HG03103 (cell line): ENCODE measurements at regions not wholly inside any gene's neighbourhood (a gene's known extent, or its start where the extent isn't known, plus 50 kb on each side); places are given as distances from the start of the nearest gene placed in this dataset.
"Not testable (repeated sequence)": the region's sequence is repeated elsewhere in the genome, so short reads cannot be mapped to it uniquely, and the experiment has no call there.

Experiments used
- ATAC-seq: cut with Tn5 transposase; IDR thresholded peaks from one replicate; pipeline ENCODE4 v1.9.1; 2021; ENCODE audit warnings: low read depth; ENCODE audit not compliant: unreplicated experiment

GRCh38 chr5:98321361-98321760 is 452.1 kb upstream of the RGMB start:
- ATAC-seq, result no peak

GRCh38 chr5:98325187-98325586 is 448.3 kb upstream of the RGMB start:
- ATAC-seq, result not testable (repeated sequence)

GRCh38 chr5:98328015-98328414 is 445.4 kb upstream of the RGMB start:
- no peak for ATAC-seq

GRCh38 chr5:98330871-98331270 is 442.6 kb upstream of the RGMB start:
- no peak for ATAC-seq

- no peak for ATAC-seq
These were observed 439.5 kb upstream of the RGMB start for GRCh38 chr5:98333921-98334320.

GRCh38 chr5:98334946-98335345 is 438.5 kb upstream of the RGMB start:
- no peak for ATAC-seq

GRCh38 chr5:98339141-98339848 is 434.2 kb upstream of the RGMB start:
- ATAC-seq, result no peak

GRCh38 chr5:98341038-98342032 is 432.1 kb upstream of the RGMB start:
- no peak for ATAC-seq

GRCh38 chr5:98342958-98343660 is 430.4 kb upstream of the RGMB start:
- ATAC-seq, result not testable (repeated sequence)

- no peak for ATAC-seq
These were observed 424.0 kb upstream of the RGMB start for GRCh38 chr5:98349251-98349989.

- no peak for ATAC-seq
These were observed 423.5 kb upstream of the RGMB start for GRCh38 chr5:98349990-98350365.

- no peak for ATAC-seq
These were observed 418.5 kb upstream of the RGMB start for GRCh38 chr5:98354922-98355321.

GRCh38 chr5:98360548-98360947 is 412.9 kb upstream of the RGMB start:
- ATAC-seq, result no peak

GRCh38 chr5:98363157-98363556 is 410.3 kb upstream of the RGMB start:
- no peak for ATAC-seq

- no peak for ATAC-seq
These were observed 408.9 kb upstream of the RGMB start for GRCh38 chr5:98364549-98364948.

GRCh38 chr5:98365126-98365525 is 408.3 kb upstream of the RGMB start:
- no peak for ATAC-seq

GRCh38 chr5:98368141-98368540 is 405.3 kb upstream of the RGMB start:
- no peak for ATAC-seq

- ATAC-seq, result no peak
These were observed 401.1 kb upstream of the RGMB start for GRCh38 chr5:98372351-98372750.

GRCh38 chr5:98391921-98392625 is 381.4 kb upstream of the RGMB start:
- no peak for ATAC-seq

- not testable (repeated sequence) for ATAC-seq
These were observed 380.3 kb upstream of the RGMB start for GRCh38 chr5:98393205-98393604.
